ENCODE measurements at regions not wholly inside any gene's neighbourhood (a gene's known extent, or its start where the extent isn't known, plus 50 kb on each side); places are given as distances from the start of the nearest gene placed in this dataset.

- DNase-seq = peak; percentile 30
Measured at GRCh38 chr5:96595300-96596090, 66.7 kb upstream of the CAST start.

- DNase-seq = no peak
Measured at GRCh38 chr5:96597438-96598020, 64.6 kb upstream of the CAST start.

GRCh38 chr5:96601200-96601599, 61.0 kb upstream of the CAST start:
- no peak for DNase-seq

- peak; percentile 75 for DNase-seq
Measured at GRCh38 chr5:96601715-96602244, 60.4 kb upstream of the CAST start.

GRCh38 chr5:96602776-96603175, 59.4 kb upstream of the CAST start:
- DNase-seq = no peak

GRCh38 chr5:96605144-96605837, 56.9 kb upstream of the CAST start:
- no peak for DNase-seq

GRCh38 chr5:96609369-96609768, 52.8 kb upstream of the CAST start:
- DNase-seq = no peak

- no peak for DNase-seq
Measured at GRCh38 chr5:96610747-96611146, 51.4 kb upstream of the CAST start.

- DNase-seq = no peak
Measured at GRCh38 chr5:96611946-96612345, 50.2 kb upstream of the CAST start.

Measured in CD4-positive, alpha-beta T cell treated with Interleukin-12 subunit alpha and Interleukin-12 subunit beta, for 1 hour (primary cell).